ENCODE measurements at regions not wholly inside any gene's neighbourhood (a gene's known extent, or its start where the extent isn't known, plus 50 kb on each side); places are given as distances from the start of the nearest gene placed in this dataset.

GRCh38 chr13:66003558-66003957, 1226.6 kb downstream of the PCDH9 start:
- Histone ChIP-seq H3K27me3 (no peaks in the 10 kb centered on the region), H3K36me3 (no peaks in the 10 kb centered on the region), H3K4me1 (no peaks in the 10 kb centered on the region), H3K9me3 (peaks cover 0 to 17% (median 6%) of the 10 kb centered on the region in 4 donors), H3K27ac (no peak overlapping the region), H3K4me3 (no peak overlapping the region)
- WGBS, 2 donors: 95 to 100% methylated on average over 1 of the region's 1 CpG
- TF ChIP-seq POLR2A (IDR thresholded peaks at IDR 0.05) (no peak), EP300 (IDR thresholded peaks at IDR 0.05) (no peak), CTCF (IDR thresholded peaks at IDR 0.05) (no peak)
- no peak for DNase-seq (ENCODE audit: low spot score in 2 of 2)

DNA sequence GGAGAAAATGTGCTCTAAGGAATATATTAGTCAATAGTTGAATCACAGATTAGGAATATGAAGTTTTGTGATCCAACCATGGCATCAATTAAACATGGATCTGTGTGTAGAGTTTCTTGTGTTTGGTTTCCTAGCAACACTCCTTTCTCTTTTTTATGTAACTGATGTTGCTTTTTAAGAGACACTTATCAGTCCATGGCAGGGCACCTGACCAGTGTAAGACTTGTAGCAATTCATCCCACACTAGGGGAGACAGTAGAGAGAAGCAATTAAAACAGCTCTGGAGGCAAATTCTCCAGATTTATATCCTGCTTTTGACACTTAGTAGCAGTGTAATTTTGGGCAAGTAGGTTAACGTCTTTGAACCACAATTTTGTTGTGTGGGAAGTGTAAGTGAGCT, 1229.0 kb downstream of the PCDH9 start:
- Histone ChIP-seq H3K27me3 (no peaks in the 10 kb centered on the region), H3K4me1 (no peaks in the 10 kb centered on the region), H3K36me3 (no peaks in the 10 kb centered on the region), H3K27ac (no peak overlapping the region), H3K9me3 (peaks cover 0 to 17% (median 6%) of the 10 kb centered on the region in 4 donors), H3K4me3 (no peak overlapping the region)
- 55 to 63% methylated on average over 1 of the region's 1 CpG for WGBS, 2 donors
- DNase-seq (ENCODE audit: low spot score in 2 of 2): no peak
- TF ChIP-seq CTCF (IDR thresholded peaks at IDR 0.05) (no peak), POLR2A (IDR thresholded peaks at IDR 0.05) (no peak), EP300 (IDR thresholded peaks at IDR 0.05) (no peak)

DNA sequence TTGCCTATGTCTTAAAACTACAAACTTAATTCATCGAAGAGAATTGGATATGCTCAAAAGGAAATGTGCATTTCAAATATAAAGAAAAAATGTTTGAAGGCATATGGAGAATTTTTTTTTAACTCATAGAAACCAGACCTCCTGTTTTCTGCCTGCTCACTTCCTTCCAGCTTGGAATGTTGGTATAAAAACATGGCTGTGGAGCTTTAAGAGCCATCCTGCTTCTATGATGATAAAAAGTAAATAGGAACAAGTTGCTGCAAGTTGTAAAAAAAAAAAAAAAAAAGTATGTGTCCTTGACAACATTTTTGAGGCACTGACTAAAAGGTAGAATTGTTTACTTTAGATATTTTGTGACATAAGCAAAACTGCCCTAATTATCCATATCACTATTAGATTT, 1230.7 kb downstream of the PCDH9 start:
- no peak overlapping the region for H3K4me3 ChIP-seq
- WGBS, 2 donors: 86 to 88% methylated on average over 1 of the region's 1 CpG
- TF ChIP-seq EP300 (IDR thresholded peaks at IDR 0.05): no peak
- TF ChIP-seq CTCF (IDR thresholded peaks at IDR 0.05): no peak
- TF ChIP-seq POLR2A (IDR thresholded peaks at IDR 0.05): no peak

GRCh38 chr13:65990684-65991083, 1239.5 kb downstream of the PCDH9 start:
- TF ChIP-seq POLR2A (IDR thresholded peaks at IDR 0.05) (no peak), EP300 (IDR thresholded peaks at IDR 0.05) (no peak), CTCF (IDR thresholded peaks at IDR 0.05) (no peak)
- Histone ChIP-seq H3K9me3 (peaks cover 0 to 3% (median 0%) of the 10 kb centered on the region in 4 donors), H3K36me3 (no peaks in the 10 kb centered on the region), H3K4me1 (no peaks in the 10 kb centered on the region), H3K27ac (no peak overlapping the region), H3K4me3 (no peak overlapping the region), H3K27me3 (no peaks in the 10 kb centered on the region)
- no peak for DNase-seq (ENCODE audit: low spot score in 2 of 2)

More for the DNA sequence above, 1230.7 kb downstream of the PCDH9 start:
- H3K27me3 ChIP-seq: no peaks in the 10 kb centered on the region
- H3K9me3 ChIP-seq: peaks cover 0 to 16% (median 6%) of the 10 kb centered on the region in 4 donors
- H3K36me3 ChIP-seq: no peaks in the 10 kb centered on the region
- no peak for DNase-seq (ENCODE audit: low spot score in 2 of 2)
- H3K27ac ChIP-seq: no peak overlapping the region
- H3K4me1 ChIP-seq: no peaks in the 10 kb centered on the region

- no peaks in the 10 kb centered on the region for H3K4me1 ChIP-seq
- no peaks in the 10 kb centered on the region for H3K36me3 ChIP-seq
- no peaks in the 10 kb centered on the region for H3K9me3 ChIP-seq
- DNase-seq (ENCODE audit: low spot score in 2 of 2): no peak
- TF ChIP-seq EP300 (IDR thresholded peaks at IDR 0.05): no peak
- no peak for TF ChIP-seq POLR2A (IDR thresholded peaks at IDR 0.05)
- TF ChIP-seq CTCF (IDR thresholded peaks at IDR 0.05): no peak
- no peak overlapping the region for H3K4me3 ChIP-seq
- WGBS, 2 donors: 93 to 96% methylated on average over 10 of the region's 10 CpGs
- H3K27me3 ChIP-seq: no peaks in the 10 kb centered on the region
- H3K27ac ChIP-seq: no peak overlapping the region
Observed at GRCh38 chr13:65985612-65986011, 1244.5 kb downstream of the PCDH9 start.
